ENCODE measurements at regions not wholly inside any gene's neighbourhood (a gene's known extent, or its start where the extent isn't known, plus 50 kb on each side); places are given as distances from the start of the nearest gene placed in this dataset.
A peak's percentile ranks its signal among the peaks of the same experiment; 100 is the strongest.

- no peak overlapping the region for H4K91ac ChIP-seq (ENCODE audit: low read length)
- H2BK15ac ChIP-seq (ENCODE audit: low read depth, poor library complexity, severe bottlenecking) = no peak overlapping the region
- no peak overlapping the region for H3K18ac ChIP-seq (ENCODE audit: low read depth in 1 of 2, low read length in 2 of 2)
- no peak overlapping the region for H2BK12ac ChIP-seq (ENCODE audit: low read length in 2 of 2)
- no peak overlapping the region for H3K4me2 ChIP-seq (ENCODE audit: low read length, poor library complexity, severe bottlenecking)
- no peak overlapping the region for H3K27ac ChIP-seq (ENCODE audit: low read length, poor library complexity, severe bottlenecking)
- H2BK5ac ChIP-seq (ENCODE audit: low read depth, low read length, poor library complexity, severe bottlenecking) = no peak overlapping the region
- H3K79me1 ChIP-seq (replicated peaks; ENCODE audit: low read length, poor library complexity, severe bottlenecking) = no peaks in the 10 kb centered on the region
- H3K4me1 ChIP-seq (ENCODE audit: control insufficient read depth, insufficient read depth, low read depth, low read length) = no peaks in the 10 kb centered on the region
- no peak for DNase-seq
- no peak overlapping the region for H2AK5ac ChIP-seq (ENCODE audit: low read length, severe bottlenecking)
- no peak overlapping the region for H2AFZ ChIP-seq (ENCODE audit: low read depth, low read length)
- no peak overlapping the region for H3K4ac ChIP-seq (ENCODE audit: low read depth in 1 of 2, low read length in 2 of 2)
- WGBS = 100% methylated on average over 4 of the region's 4 CpGs
- H2BK120ac ChIP-seq (ENCODE audit: low read depth, low read length) = no peak overlapping the region
- no peak overlapping the region for H4K8ac ChIP-seq (ENCODE audit: low read length)
- peaks cover 0 to 2% of the 10 kb centered on the region in 2 experiments for H3K27me3 ChIP-seq (ENCODE audit: control insufficient read depth in 1 of 2, insufficient read depth in 1 of 2, low read length in 2 of 2)
- H3K23ac ChIP-seq (ENCODE audit: low read length in 2 of 2) = no peak overlapping the region
- H3K4me3 ChIP-seq (ENCODE audit: insufficient read depth in 1 of 2, low read depth in 1 of 2, low read length in 2 of 2) = no peak overlapping the region
- H3K14ac ChIP-seq (ENCODE audit: low read length in 2 of 2) = no peak overlapping the region
- H3K9ac ChIP-seq (ENCODE audit: low read length) = no peak overlapping the region
- H3K36me3 ChIP-seq (ENCODE audit: control insufficient read depth in 1 of 2, insufficient read depth in 2 of 2, low read depth in 1 of 2, low read length in 2 of 2) = no peaks in the 10 kb centered on the region
- no peaks in the 10 kb centered on the region for H3K9me3 ChIP-seq (ENCODE audit: control insufficient read depth, low read length)
Observed at GRCh38 chr3:188972310-188972709, 199.5 kb upstream of the TPRG1 start.

- no peaks in the 10 kb centered on the region for H3K36me3 ChIP-seq (ENCODE audit: control insufficient read depth in 1 of 2, insufficient read depth in 2 of 2, low read depth in 1 of 2, low read length in 2 of 2)
- H2BK12ac ChIP-seq (ENCODE audit: low read length in 2 of 2) = no peak overlapping the region
- 91% methylated on average over 7 of the region's 10 CpGs for WGBS
- peak overlapping the region; percentile 82 for H3K9ac ChIP-seq (ENCODE audit: low read length)
- H3K79me1 ChIP-seq (replicated peaks; ENCODE audit: low read length, poor library complexity, severe bottlenecking) = no peaks in the 10 kb centered on the region
- no peak overlapping the region for H4K91ac ChIP-seq (ENCODE audit: low read length)
- H3K9me3 ChIP-seq (ENCODE audit: control insufficient read depth, low read length) = no peaks in the 10 kb centered on the region
- no peak overlapping the region for H3K4ac ChIP-seq (ENCODE audit: low read depth in 1 of 2, low read length in 2 of 2)
- no peak overlapping the region for H2AK5ac ChIP-seq (ENCODE audit: low read length, severe bottlenecking)
- H2BK120ac ChIP-seq (ENCODE audit: low read depth, low read length) = no peak overlapping the region
- H3K27ac ChIP-seq (ENCODE audit: low read length, poor library complexity, severe bottlenecking) = no peak overlapping the region
- H3K14ac ChIP-seq (ENCODE audit: low read length in 2 of 2) = no peak overlapping the region
- H2BK15ac ChIP-seq (ENCODE audit: low read depth, poor library complexity, severe bottlenecking) = no peak overlapping the region
- no peak overlapping the region for H2BK5ac ChIP-seq (ENCODE audit: low read depth, low read length, poor library complexity, severe bottlenecking)
- no peak overlapping the region for H4K8ac ChIP-seq (ENCODE audit: low read length)
- H3K4me1 ChIP-seq (ENCODE audit: control insufficient read depth, insufficient read depth, low read depth, low read length) = no peaks in the 10 kb centered on the region
- H3K23ac ChIP-seq (ENCODE audit: low read length in 2 of 2) = no peak overlapping the region
- H2AFZ ChIP-seq (ENCODE audit: low read depth, low read length) = no peak overlapping the region
- peak overlapping the region in 1 of 2 experiments; percentile 70 for H3K4me3 ChIP-seq (ENCODE audit: insufficient read depth in 1 of 2, low read depth in 1 of 2, low read length in 2 of 2)
- no peak overlapping the region for H3K4me2 ChIP-seq (ENCODE audit: low read length, poor library complexity, severe bottlenecking)
- H3K27me3 ChIP-seq (ENCODE audit: control insufficient read depth in 1 of 2, insufficient read depth in 1 of 2, low read length in 2 of 2) = peaks cover 0 to 3% of the 10 kb centered on the region in 2 experiments
- H3K18ac ChIP-seq (ENCODE audit: low read depth in 1 of 2, low read length in 2 of 2) = no peak overlapping the region
- DNase-seq = no peak
Observed at GRCh38 chr3:188974856-188975599, 196.7 kb upstream of the TPRG1 start.

GRCh38 chr3:188975600-188976314, 196.0 kb upstream of the TPRG1 start:
- no peaks in the 10 kb centered on the region for H3K36me3 ChIP-seq (ENCODE audit: control insufficient read depth in 1 of 2, insufficient read depth in 2 of 2, low read depth in 1 of 2, low read length in 2 of 2)
- no peak overlapping the region for H2BK120ac ChIP-seq (ENCODE audit: low read depth, low read length)
- WGBS = 85% methylated on average over 10 of the region's 12 CpGs
- no peak overlapping the region for H2BK15ac ChIP-seq (ENCODE audit: low read depth, poor library complexity, severe bottlenecking)
- H3K9ac ChIP-seq (ENCODE audit: low read length) = peak overlapping the region; percentile 10
- no peak overlapping the region for H3K18ac ChIP-seq (ENCODE audit: low read depth in 1 of 2, low read length in 2 of 2)
- H3K4me1 ChIP-seq (ENCODE audit: control insufficient read depth, insufficient read depth, low read depth, low read length) = no peaks in the 10 kb centered on the region
- H2AFZ ChIP-seq (ENCODE audit: low read depth, low read length) = no peak overlapping the region
- no peak overlapping the region for H3K4me2 ChIP-seq (ENCODE audit: low read length, poor library complexity, severe bottlenecking)
- H3K79me1 ChIP-seq (replicated peaks; ENCODE audit: low read length, poor library complexity, severe bottlenecking) = no peaks in the 10 kb centered on the region
- H3K14ac ChIP-seq (ENCODE audit: low read length in 2 of 2) = no peak overlapping the region
- no peak overlapping the region for H3K27ac ChIP-seq (ENCODE audit: low read length, poor library complexity, severe bottlenecking)
- peak overlapping the region in 1 of 2 experiments; percentile 70 for H3K4me3 ChIP-seq (ENCODE audit: insufficient read depth in 1 of 2, low read depth in 1 of 2, low read length in 2 of 2)
- no peaks in the 10 kb centered on the region for H3K9me3 ChIP-seq (ENCODE audit: control insufficient read depth, low read length)
- H2AK5ac ChIP-seq (ENCODE audit: low read length, severe bottlenecking) = no peak overlapping the region
- peaks cover 0 to 3% of the 10 kb centered on the region in 2 experiments for H3K27me3 ChIP-seq (ENCODE audit: control insufficient read depth in 1 of 2, insufficient read depth in 1 of 2, low read length in 2 of 2)
- no peak overlapping the region for H4K91ac ChIP-seq (ENCODE audit: low read length)
- H2BK12ac ChIP-seq (ENCODE audit: low read length in 2 of 2) = no peak overlapping the region
- DNase-seq = peak; percentile 29
- H3K23ac ChIP-seq (ENCODE audit: low read length in 2 of 2) = no peak overlapping the region
- H4K8ac ChIP-seq (ENCODE audit: low read length) = no peak overlapping the region
- H2BK5ac ChIP-seq (ENCODE audit: low read depth, low read length, poor library complexity, severe bottlenecking) = no peak overlapping the region
- no peak overlapping the region for H3K4ac ChIP-seq (ENCODE audit: low read depth in 1 of 2, low read length in 2 of 2)

GRCh38 chr3:188976407-188976806, 195.4 kb upstream of the TPRG1 start:
- Histone ChIP-seq H2BK120ac (ENCODE audit: low read depth, low read length) (no peak overlapping the region), H3K27me3 (ENCODE audit: control insufficient read depth in 1 of 2, insufficient read depth in 1 of 2, low read length in 2 of 2) (peaks cover 0 to 3% of the 10 kb centered on the region in 2 experiments), H4K8ac (ENCODE audit: low read length) (no peak overlapping the region), H2BK15ac (ENCODE audit: low read depth, poor library complexity, severe bottlenecking) (no peak overlapping the region), H3K36me3 (ENCODE audit: control insufficient read depth in 1 of 2, insufficient read depth in 2 of 2, low read depth in 1 of 2, low read length in 2 of 2) (no peaks in the 10 kb centered on the region), H3K9me3 (ENCODE audit: control insufficient read depth, low read length) (no peaks in the 10 kb centered on the region), H2BK12ac (ENCODE audit: low read length in 2 of 2) (no peak overlapping the region), H3K4me3 (ENCODE audit: insufficient read depth in 1 of 2, low read depth in 1 of 2, low read length in 2 of 2) (no peak overlapping the region), H2BK5ac (ENCODE audit: low read depth, low read length, poor library complexity, severe bottlenecking) (no peak overlapping the region), H2AK5ac (ENCODE audit: low read length, severe bottlenecking) (no peak overlapping the region), H4K91ac (ENCODE audit: low read length) (no peak overlapping the region), H2AFZ (ENCODE audit: low read depth, low read length) (no peak overlapping the region), H3K27ac (ENCODE audit: low read length, poor library complexity, severe bottlenecking) (no peak overlapping the region), H3K4ac (ENCODE audit: low read depth in 1 of 2, low read length in 2 of 2) (no peak overlapping the region), H3K18ac (ENCODE audit: low read depth in 1 of 2, low read length in 2 of 2) (no peak overlapping the region), H3K79me1 (replicated peaks; ENCODE audit: low read length, poor library complexity, severe bottlenecking) (no peaks in the 10 kb centered on the region), H3K4me2 (ENCODE audit: low read length, poor library complexity, severe bottlenecking) (no peak overlapping the region), H3K9ac (ENCODE audit: low read length) (no peak overlapping the region), H3K23ac (ENCODE audit: low read length in 2 of 2) (no peak overlapping the region), H3K4me1 (ENCODE audit: control insufficient read depth, insufficient read depth, low read depth, low read length) (no peaks in the 10 kb centered on the region), H3K14ac (ENCODE audit: low read length in 2 of 2) (no peak overlapping the region)
- DNase-seq = no peak
- WGBS = 97% methylated on average over 3 of the region's 4 CpGs

Data from mesenchymal stem cell (in vitro differentiated cells and primary cell).